Peyer's patch (tissue), 4 donors: ENCODE measurements at regions not wholly inside any gene's neighbourhood (a gene's known extent, or its start where the extent isn't known, plus 50 kb on each side); places are given as distances from the start of the nearest gene placed in this dataset.

Experiments
- POLR2A ChIP-seq, 2 donors: fragments of 450-650 bp; IDR thresholded peaks; one replicate each; pipeline ENCODE4 v1.5.1; 2017; ENCODE audit warnings: antibody characterized with exemption in 2 of 2, mild to moderate bottlenecking in 2 of 2, moderate library complexity in 2 of 2
- TF ChIP-seq, protein P1 (sequence below), 6 experiments: fragments of 450-650 bp in 4 of 6; fragments of 200-600 bp in 2 of 6; sonication (generic) in 1 of 6; IDR thresholded peaks; one replicate each; pipeline ENCODE4 v1.5.1; 2017 to 2019; ENCODE audit warnings: antibody characterized with exemption in 6 of 6, mild to moderate bottlenecking in 3 of 6, moderate library complexity in 1 of 6

DNA sequence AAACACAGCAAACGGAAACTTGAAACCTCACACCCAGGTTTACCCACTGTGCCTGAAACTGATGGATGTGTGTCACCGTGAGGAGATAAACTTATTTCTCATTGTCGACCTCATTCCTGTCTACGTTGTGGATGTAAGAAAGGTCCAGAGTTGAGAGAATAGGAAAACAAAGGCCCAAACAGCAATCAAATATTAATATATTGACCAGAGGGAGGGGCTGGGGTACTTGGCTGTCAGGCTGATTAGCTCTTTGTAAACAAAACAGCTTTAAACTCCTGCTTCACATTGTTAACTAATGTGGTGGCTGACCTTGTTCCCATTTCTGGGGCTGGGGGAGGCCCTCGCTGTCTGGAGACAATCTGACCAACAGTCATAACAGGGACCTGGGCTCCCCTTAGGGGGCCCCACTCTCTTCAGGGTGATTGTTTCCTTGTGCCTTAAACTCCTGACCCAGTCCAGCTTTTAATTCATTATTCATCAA is 937.6 kb downstream of the MCTP2 start:
- no peak for TF ChIP-seq POLR2A (IDR thresholded peaks at IDR 0.05)
- TF ChIP-seq, protein P1, sequence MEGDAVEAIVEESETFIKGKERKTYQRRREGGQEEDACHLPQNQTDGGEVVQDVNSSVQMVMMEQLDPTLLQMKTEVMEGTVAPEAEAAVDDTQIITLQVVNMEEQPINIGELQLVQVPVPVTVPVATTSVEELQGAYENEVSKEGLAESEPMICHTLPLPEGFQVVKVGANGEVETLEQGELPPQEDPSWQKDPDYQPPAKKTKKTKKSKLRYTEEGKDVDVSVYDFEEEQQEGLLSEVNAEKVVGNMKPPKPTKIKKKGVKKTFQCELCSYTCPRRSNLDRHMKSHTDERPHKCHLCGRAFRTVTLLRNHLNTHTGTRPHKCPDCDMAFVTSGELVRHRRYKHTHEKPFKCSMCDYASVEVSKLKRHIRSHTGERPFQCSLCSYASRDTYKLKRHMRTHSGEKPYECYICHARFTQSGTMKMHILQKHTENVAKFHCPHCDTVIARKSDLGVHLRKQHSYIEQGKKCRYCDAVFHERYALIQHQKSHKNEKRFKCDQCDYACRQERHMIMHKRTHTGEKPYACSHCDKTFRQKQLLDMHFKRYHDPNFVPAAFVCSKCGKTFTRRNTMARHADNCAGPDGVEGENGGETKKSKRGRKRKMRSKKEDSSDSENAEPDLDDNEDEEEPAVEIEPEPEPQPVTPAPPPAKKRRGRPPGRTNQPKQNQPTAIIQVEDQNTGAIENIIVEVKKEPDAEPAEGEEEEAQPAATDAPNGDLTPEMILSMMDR (IDR thresholded peaks at IDR 0.05): no peak
